Spleen (tissue), 11 donors: ENCODE measurements at regions not wholly inside any gene's neighbourhood (a gene's known extent, or its start where the extent isn't known, plus 50 kb on each side); places are given as distances from the start of the nearest gene placed in this dataset.

Experiments used
- DNase-seq: peaks from one replicate; pipeline ENCODE4 v3.0.0-alpha.2; 2020
- H3K27ac ChIP-seq, 8 donors: fragments of 200-600 bp; sonication (generic) in 7 of 8; 1 replicate in 4 of 8; 2 replicates in 4 of 8; pipeline versions ENCODE4 v1.5.0 to v1.8.0; 2016 to 2021; ENCODE audit warnings: inconsistent platforms in 4 of 8, mild to moderate bottlenecking in 4 of 8, moderate library complexity in 1 of 8
- H3K27me3 ChIP-seq, 7 donors: fragments of 200-600 bp; sonication (generic) in 6 of 7; replicated peaks in 1 of 7; 1 replicate in 4 of 7; 2 replicates in 3 of 7; pipeline versions ENCODE4 v1.5.0 to v1.8.0; 2016 to 2021; ENCODE audit warnings: inconsistent platforms in 3 of 7, mild to moderate bottlenecking in 1 of 7
- H3K36me3 ChIP-seq, 6 donors: fragments of 200-600 bp; sonication (generic) in 5 of 6; 1 replicate in 4 of 6; 2 replicates in 2 of 6; pipeline versions ENCODE4 v1.5.0 to v1.8.0; 2016 to 2021; ENCODE audit warnings: inconsistent platforms in 2 of 6
- H3K4me1 ChIP-seq, 6 donors: fragments of 200-600 bp; sonication (generic) in 5 of 6; 1 replicate in 3 of 6; 2 replicates in 3 of 6; pipeline versions ENCODE4 v1.5.0 to v1.8.0; 2016 to 2021; ENCODE audit warnings: inconsistent platforms in 3 of 6
- H3K4me3 ChIP-seq, 8 donors: fragments of 200-600 bp; sonication (generic) in 7 of 8; 1 replicate in 4 of 8; 2 replicates in 4 of 8; pipeline versions ENCODE4 v1.5.0 to v1.8.0; 2016 to 2021; ENCODE audit warnings: inconsistent platforms in 4 of 8, mild to moderate bottlenecking in 4 of 8, moderate library complexity in 2 of 8
- H3K9me3 ChIP-seq, 8 donors: fragments of 200-600 bp; sonication (generic) in 7 of 8; 1 replicate in 4 of 8; 2 replicates in 4 of 8; pipeline versions ENCODE4 v1.5.0 to v1.8.0; 2016 to 2021; ENCODE audit warnings: inconsistent platforms in 4 of 8
- CTCF ChIP-seq, 11 experiments: fragments of 200-600 bp in 7 of 11; fragments of 450-650 bp in 4 of 11; sonication (generic) in 4 of 11; IDR thresholded peaks in 8 of 11; conservative IDR thresholded peaks in 3 of 11; 1 replicate in 7 of 11; 2 replicates in 4 of 11; pipeline versions ENCODE4 v1.4.0 to v1.8.0; 2016 to 2021; ENCODE audit warnings: antibody characterized with exemption in 11 of 11, inconsistent platforms in 4 of 11, mild to moderate bottlenecking in 1 of 11
- POLR2A ChIP-seq, 3 donors: fragments of 450-650 bp; IDR thresholded peaks; one replicate each; pipeline ENCODE4 v1.5.1; 2017; ENCODE audit warnings: antibody characterized with exemption in 3 of 3, mild to moderate bottlenecking in 1 of 3
- POLR2AphosphoS5 ChIP-seq, 3 donors: sonication (generic); formaldehyde crosslinking; IDR thresholded peaks; one replicate each; pipeline ENCODE4 v1.5.1; 2017; ENCODE audit warnings: antibody characterized with exemption in 3 of 3
- WGBS, 5 donors: extraction: QIAGEN DNeasy Blood & Tissue Kit in 3 of 5; methylation state at CpG; one replicate each; pipeline versions ENCODE4 v1.1.5 to v1.1.7; 2013 to 2018; 5-methylcytosine and 5-hydroxymethylcytosine counted together
- intact Hi-C: fragments of 100-400 bp; cut with DNase I; formaldehyde crosslinking; loops from one replicate; pipeline ENCODE4 v1.15.0; 2023; ENCODE audit warnings: low total_unique reads
- donor health status: healthy with polysubstance abuse.
- donor health status: DM: no; HTN: no; CAD: no; lungs with moderate emphysema.
- donor health status: DM: no; HTN: no; CAD: no.
- donor health status: Bipolar disorder and iron deficiency.
- donor health status: healthy.
- donor health status: DM: no; HTN: no; CAD: no.
- donor health status: DM: yes; HTN: yes; CAD: no.

- peaks cover 0 to 18% (median 13%) of the 10 kb centered on the region in 8 donors for H3K9me3 ChIP-seq
- H3K36me3 ChIP-seq, result no peaks in the 10 kb centered on the region
- TF ChIP-seq CTCF (IDR thresholded peaks at IDR 0.05 in 8 of 11, conservative IDR thresholded peaks at IDR 0.05 in 3 of 11) (no peak), POLR2A (IDR thresholded peaks at IDR 0.05) (no peak), POLR2AphosphoS5 (IDR thresholded peaks at IDR 0.05) (no peak)
- no peak overlapping the region for H3K27ac ChIP-seq
- no peak for DNase-seq
- no peak overlapping the region for H3K4me3 ChIP-seq
- H3K4me1 ChIP-seq, result no peaks in the 10 kb centered on the region
- intact Hi-C loops, result no loop called here
- 73 to 100% (median 83%) methylated on average over 1 of the region's 1 CpG for WGBS, 5 donors
- H3K27me3 ChIP-seq, result no peaks in the 10 kb centered on the region
Observed at GRCh38 chr10:128398999-128399398, 272.8 kb upstream of the MKI67 start.

- WGBS, 5 donors, result 73 to 91% (median 83%) methylated on average over 8 of the region's 8 CpGs
- Histone ChIP-seq H3K4me3 (no peak overlapping the region), H3K27ac (no peak overlapping the region), H3K36me3 (no peaks in the 10 kb centered on the region), H3K4me1 (no peaks in the 10 kb centered on the region), H3K9me3 (peaks cover 0 to 18% (median 13%) of the 10 kb centered on the region in 8 donors), H3K27me3 (peaks cover 0 to 3% (median 0%) of the 10 kb centered on the region in 7 donors)
- TF ChIP-seq POLR2AphosphoS5 (IDR thresholded peaks at IDR 0.05) (no peak), POLR2A (IDR thresholded peaks at IDR 0.05) (no peak), CTCF (IDR thresholded peaks at IDR 0.05 in 8 of 11, conservative IDR thresholded peaks at IDR 0.05 in 3 of 11) (no peak)
- no peak for DNase-seq
- intact Hi-C loops, result no loop called here
Observed at GRCh38 chr10:128400564-128400963, 274.3 kb upstream of the MKI67 start.

DNA sequence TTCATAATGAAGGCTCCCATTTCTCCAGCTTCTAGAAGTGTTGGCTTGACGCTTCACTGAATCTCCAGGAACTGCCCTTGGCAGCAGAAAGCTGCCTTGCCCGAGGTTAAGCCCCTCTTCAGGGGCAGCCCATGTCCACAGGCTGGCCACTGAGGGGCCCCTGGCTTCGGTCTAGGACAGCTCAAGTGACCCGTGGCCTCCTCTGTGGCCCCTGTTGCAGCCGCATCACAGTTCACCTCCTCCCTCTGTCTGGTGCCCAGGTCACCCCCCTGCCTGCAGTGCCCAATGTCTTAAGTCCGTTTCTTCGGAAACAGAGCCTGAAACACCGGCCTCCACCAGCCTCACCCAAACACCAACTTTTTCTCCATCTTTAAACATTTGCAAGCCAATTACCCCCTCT, 279.2 kb upstream of the MKI67 start:
- no peaks in the 10 kb centered on the region for H3K4me1 ChIP-seq
- H3K4me3 ChIP-seq, result no peak overlapping the region
- WGBS, 5 donors, result 71 to 85% (median 80%) methylated on average over 8 of the region's 8 CpGs
- intact Hi-C loops, result no loop called here
- DNase-seq, result no peak
- H3K27me3 ChIP-seq, result peaks cover 0 to 7% (median 0%) of the 10 kb centered on the region in 7 donors
- H3K9me3 ChIP-seq, result peaks cover 0 to 29% (median 13%) of the 10 kb centered on the region in 8 donors
- no peaks in the 10 kb centered on the region for H3K36me3 ChIP-seq
- TF ChIP-seq CTCF (IDR thresholded peaks at IDR 0.05 in 8 of 11, conservative IDR thresholded peaks at IDR 0.05 in 3 of 11), result no peak
- TF ChIP-seq POLR2AphosphoS5 (IDR thresholded peaks at IDR 0.05), result no peak
- TF ChIP-seq POLR2A (IDR thresholded peaks at IDR 0.05), result no peak
- H3K27ac ChIP-seq, result no peak overlapping the region

- Histone ChIP-seq H3K27ac (no peak overlapping the region), H3K4me3 (no peak overlapping the region), H3K36me3 (no peaks in the 10 kb centered on the region), H3K4me1 (no peaks in the 10 kb centered on the region), H3K9me3 (peaks cover 0 to 23% (median 0%) of the 10 kb centered on the region in 8 donors), H3K27me3 (no peaks in the 10 kb centered on the region)
- TF ChIP-seq POLR2AphosphoS5 (IDR thresholded peaks at IDR 0.05) (no peak), CTCF (IDR thresholded peaks at IDR 0.05 in 8 of 11, conservative IDR thresholded peaks at IDR 0.05 in 3 of 11) (no peak), POLR2A (IDR thresholded peaks at IDR 0.05) (no peak)
- no peak for DNase-seq
- WGBS, 5 donors, result 61 to 94% (median 77%) methylated on average over 1 of the region's 1 CpG
- intact Hi-C loops, result no loop called here
Observed at GRCh38 chr10:128411643-128412042, 285.4 kb upstream of the MKI67 start.
